ENCODE measurements at regions not wholly inside any gene's neighbourhood (a gene's known extent, or its start where the extent isn't known, plus 50 kb on each side); places are given as distances from the start of the nearest gene placed in this dataset.

DNA sequence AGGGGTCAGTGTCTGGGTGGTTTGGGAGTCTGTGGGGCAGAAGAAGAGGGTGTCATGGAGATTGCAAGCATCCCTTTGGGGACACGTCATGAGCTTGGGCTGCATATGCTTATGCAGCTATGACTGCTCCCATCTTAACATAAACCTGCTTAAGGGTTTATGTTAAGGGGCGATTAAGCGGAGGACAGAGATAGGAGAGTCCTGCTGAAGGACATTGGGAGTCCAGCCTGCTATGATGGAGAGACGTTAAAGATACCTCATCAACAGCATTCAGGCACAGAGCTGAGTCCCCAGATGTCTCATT lies 76.8 kb upstream of the AKR1E2 start:
- Mint-ChIP-seq H3K9me3 (peaks cover 3% of the 10 kb centered on the region; the same call in 1 of the 2 replicates), H3K27ac (no peak overlapping the region), H3K4me1 (peaks cover 6% of the 10 kb centered on the region), H3K27me3 (ENCODE audit: low read depth) (no peaks in the 10 kb centered on the region), H3K36me3 (no peaks in the 10 kb centered on the region), H3K4me3 (no peak overlapping the region)
- DNase-seq (ENCODE audit: low spot score) (no peak), ATAC-seq (no peak)
- TF ChIP-seq, protein P1, sequence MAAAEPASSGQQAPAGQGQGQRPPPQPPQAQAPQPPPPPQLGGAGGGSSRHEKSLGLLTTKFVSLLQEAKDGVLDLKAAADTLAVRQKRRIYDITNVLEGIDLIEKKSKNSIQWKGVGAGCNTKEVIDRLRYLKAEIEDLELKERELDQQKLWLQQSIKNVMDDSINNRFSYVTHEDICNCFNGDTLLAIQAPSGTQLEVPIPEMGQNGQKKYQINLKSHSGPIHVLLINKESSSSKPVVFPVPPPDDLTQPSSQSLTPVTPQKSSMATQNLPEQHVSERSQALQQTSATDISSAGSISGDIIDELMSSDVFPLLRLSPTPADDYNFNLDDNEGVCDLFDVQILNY (CRISPR knock-in tag; IDR thresholded peaks at IDR 0.05) = no peak
- TF ChIP-seq CREB1 (CRISPR knock-in tag; IDR thresholded peaks at IDR 0.05) (no peak), ZBTB21 (CRISPR knock-in tag; IDR thresholded peaks at IDR 0.05; ENCODE audit: borderline replicate concordance) (no peak), JUN (CRISPR knock-in tag; IDR thresholded peaks at IDR 0.05) (no peak), SP1 (CRISPR knock-in tag; conservative IDR thresholded peaks at IDR 0.05) (no peak), TEAD4 (CRISPR knock-in tag; IDR thresholded peaks at IDR 0.05) (no peak), SMAD3 (CRISPR knock-in tag; IDR thresholded peaks at IDR 0.05; ENCODE audit: borderline replicate concordance) (no peak), FOXK1 (CRISPR knock-in tag; IDR thresholded peaks at IDR 0.05) (no peak), ESRRA (CRISPR knock-in tag; IDR thresholded peaks at IDR 0.05; ENCODE audit: borderline replicate concordance) (no peak), GRHL2 (CRISPR knock-in tag; IDR thresholded peaks at IDR 0.05; ENCODE audit: insufficient replicate concordance, severe bottlenecking) (no peak), SOX15 (CRISPR knock-in tag; IDR thresholded peaks at IDR 0.05) (no peak), TCF7 (CRISPR knock-in tag; IDR thresholded peaks at IDR 0.05; ENCODE audit: low read depth) (no peak), NR2C2 (CRISPR knock-in tag; IDR thresholded peaks at IDR 0.05) (no peak), ZNF219 (CRISPR knock-in tag; IDR thresholded peaks at IDR 0.05; ENCODE audit: borderline replicate concordance) (no peak)
- TF ChIP-seq, protein P2, sequence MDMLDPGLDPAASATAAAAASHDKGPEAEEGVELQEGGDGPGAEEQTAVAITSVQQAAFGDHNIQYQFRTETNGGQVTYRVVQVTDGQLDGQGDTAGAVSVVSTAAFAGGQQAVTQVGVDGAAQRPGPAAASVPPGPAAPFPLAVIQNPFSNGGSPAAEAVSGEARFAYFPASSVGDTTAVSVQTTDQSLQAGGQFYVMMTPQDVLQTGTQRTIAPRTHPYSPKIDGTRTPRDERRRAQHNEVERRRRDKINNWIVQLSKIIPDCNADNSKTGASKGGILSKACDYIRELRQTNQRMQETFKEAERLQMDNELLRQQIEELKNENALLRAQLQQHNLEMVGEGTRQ (CRISPR knock-in tag; IDR thresholded peaks at IDR 0.05) = no peak
- TF ChIP-seq, protein P3, sequence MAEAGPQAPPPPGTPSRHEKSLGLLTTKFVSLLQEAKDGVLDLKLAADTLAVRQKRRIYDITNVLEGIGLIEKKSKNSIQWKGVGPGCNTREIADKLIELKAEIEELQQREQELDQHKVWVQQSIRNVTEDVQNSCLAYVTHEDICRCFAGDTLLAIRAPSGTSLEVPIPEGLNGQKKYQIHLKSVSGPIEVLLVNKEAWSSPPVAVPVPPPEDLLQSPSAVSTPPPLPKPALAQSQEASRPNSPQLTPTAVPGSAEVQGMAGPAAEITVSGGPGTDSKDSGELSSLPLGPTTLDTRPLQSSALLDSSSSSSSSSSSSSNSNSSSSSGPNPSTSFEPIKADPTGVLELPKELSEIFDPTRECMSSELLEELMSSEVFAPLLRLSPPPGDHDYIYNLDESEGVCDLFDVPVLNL (CRISPR knock-in tag; IDR thresholded peaks at IDR 0.05; ENCODE audit: borderline replicate concordance, low read depth) = no peak
- TF ChIP-seq, protein P4, sequence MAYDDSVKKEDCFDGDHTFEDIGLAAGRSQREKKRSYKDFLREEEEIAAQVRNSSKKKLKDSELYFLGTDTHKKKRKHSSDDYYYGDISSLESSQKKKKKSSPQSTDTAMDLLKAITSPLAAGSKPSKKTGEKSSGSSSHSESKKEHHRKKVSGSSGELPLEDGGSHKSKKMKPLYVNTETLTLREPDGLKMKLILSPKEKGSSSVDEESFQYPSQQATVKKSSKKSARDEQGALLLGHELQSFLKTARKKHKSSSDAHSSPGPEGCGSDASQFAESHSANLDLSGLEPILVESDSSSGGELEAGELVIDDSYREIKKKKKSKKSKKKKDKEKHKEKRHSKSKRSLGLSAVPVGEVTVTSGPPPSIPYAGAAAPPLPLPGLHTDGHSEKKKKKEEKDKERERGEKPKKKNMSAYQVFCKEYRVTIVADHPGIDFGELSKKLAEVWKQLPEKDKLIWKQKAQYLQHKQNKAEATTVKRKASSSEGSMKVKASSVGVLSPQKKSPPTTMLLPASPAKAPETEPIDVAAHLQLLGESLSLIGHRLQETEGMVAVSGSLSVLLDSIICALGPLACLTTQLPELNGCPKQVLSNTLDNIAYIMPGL (CRISPR knock-in tag; IDR thresholded peaks at IDR 0.05) = no peak
- TF ChIP-seq, protein P5, sequence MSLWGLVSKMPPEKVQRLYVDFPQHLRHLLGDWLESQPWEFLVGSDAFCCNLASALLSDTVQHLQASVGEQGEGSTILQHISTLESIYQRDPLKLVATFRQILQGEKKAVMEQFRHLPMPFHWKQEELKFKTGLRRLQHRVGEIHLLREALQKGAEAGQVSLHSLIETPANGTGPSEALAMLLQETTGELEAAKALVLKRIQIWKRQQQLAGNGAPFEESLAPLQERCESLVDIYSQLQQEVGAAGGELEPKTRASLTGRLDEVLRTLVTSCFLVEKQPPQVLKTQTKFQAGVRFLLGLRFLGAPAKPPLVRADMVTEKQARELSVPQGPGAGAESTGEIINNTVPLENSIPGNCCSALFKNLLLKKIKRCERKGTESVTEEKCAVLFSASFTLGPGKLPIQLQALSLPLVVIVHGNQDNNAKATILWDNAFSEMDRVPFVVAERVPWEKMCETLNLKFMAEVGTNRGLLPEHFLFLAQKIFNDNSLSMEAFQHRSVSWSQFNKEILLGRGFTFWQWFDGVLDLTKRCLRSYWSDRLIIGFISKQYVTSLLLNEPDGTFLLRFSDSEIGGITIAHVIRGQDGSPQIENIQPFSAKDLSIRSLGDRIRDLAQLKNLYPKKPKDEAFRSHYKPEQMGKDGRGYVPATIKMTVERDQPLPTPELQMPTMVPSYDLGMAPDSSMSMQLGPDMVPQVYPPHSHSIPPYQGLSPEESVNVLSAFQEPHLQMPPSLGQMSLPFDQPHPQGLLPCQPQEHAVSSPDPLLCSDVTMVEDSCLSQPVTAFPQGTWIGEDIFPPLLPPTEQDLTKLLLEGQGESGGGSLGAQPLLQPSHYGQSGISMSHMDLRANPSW (CRISPR knock-in tag; conservative IDR thresholded peaks at IDR 0.05; ENCODE audit: low read depth) = no peak
- TF ChIP-seq, protein P6, sequence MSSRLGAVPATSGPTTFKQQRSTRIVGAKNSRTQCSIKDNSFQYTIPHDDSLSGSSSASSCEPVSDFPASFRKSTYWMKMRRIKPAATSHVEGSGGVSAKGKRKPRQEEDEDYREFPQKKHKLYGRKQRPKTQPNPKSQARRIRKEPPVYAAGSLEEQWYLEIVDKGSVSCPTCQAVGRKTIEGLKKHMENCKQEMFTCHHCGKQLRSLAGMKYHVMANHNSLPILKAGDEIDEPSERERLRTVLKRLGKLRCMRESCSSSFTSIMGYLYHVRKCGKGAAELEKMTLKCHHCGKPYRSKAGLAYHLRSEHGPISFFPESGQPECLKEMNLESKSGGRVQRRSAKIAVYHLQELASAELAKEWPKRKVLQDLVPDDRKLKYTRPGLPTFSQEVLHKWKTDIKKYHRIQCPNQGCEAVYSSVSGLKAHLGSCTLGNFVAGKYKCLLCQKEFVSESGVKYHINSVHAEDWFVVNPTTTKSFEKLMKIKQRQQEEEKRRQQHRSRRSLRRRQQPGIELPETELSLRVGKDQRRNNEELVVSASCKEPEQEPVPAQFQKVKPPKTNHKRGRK (CRISPR knock-in tag; IDR thresholded peaks at IDR 0.05; ENCODE audit: borderline replicate concordance) = no peak
- ChIA-PET CTCF (no interaction called here), POLR2A (interaction anchor here (0.6 kb wide), 1 partner anchor 617 kb away, joined by 4 read pairs; no protein-coding TSS in a partner anchor)
